Type B pancreatic cell (in vitro differentiated cells): ENCODE measurements at regions not wholly inside any gene's neighbourhood (a gene's known extent, or its start where the extent isn't known, plus 50 kb on each side); places are given as distances from the start of the nearest gene placed in this dataset.

Source experiments
- DNase-seq: peaks from one replicate; pipeline ENCODE4 v3.0.0; 2021; ENCODE audit warnings: mixed read lengths; ENCODE audit not compliant: unreplicated experiment; ENCODE audit errors: extremely low spot score
- H3K27ac Mint-ChIP-seq: 2 replicates; pipeline ENCODE4 v1.8.0; 2021; ENCODE audit warnings: mild to moderate bottlenecking, mixed read lengths
- H3K27me3 Mint-ChIP-seq: 2 replicates; pipeline ENCODE4 v1.8.0; 2021; ENCODE audit warnings: mixed read lengths
- H3K36me3 Mint-ChIP-seq: 2 replicates; pipeline ENCODE4 v1.8.0; 2021; ENCODE audit warnings: mixed read lengths
- H3K4me1 Mint-ChIP-seq: one replicate; pipeline ENCODE4 v1.8.0; 2021; ENCODE audit warnings: mixed read lengths; ENCODE audit not compliant: unreplicated experiment
- H3K4me3 Mint-ChIP-seq: 2 replicates; pipeline ENCODE4 v1.8.0; 2021; ENCODE audit warnings: mild to moderate bottlenecking, mixed read lengths
- H3K9me3 Mint-ChIP-seq: 2 replicates; pipeline ENCODE4 v1.8.0; 2021; ENCODE audit warnings: mixed read lengths
- CTCF ChIP-seq: fragments of 200-600 bp; sonication (generic); conservative IDR thresholded peaks from 2 replicates; pipeline ENCODE4 v1.5.0; 2021; ENCODE audit warnings: antibody characterized with exemption, mild to moderate bottlenecking

GRCh38 chr7:156580036-156580435 lies 60.5 kb upstream of the RNF32 start:
- no peak overlapping the region for H3K27ac Mint-ChIP-seq

GRCh38 chr7:156579566-156579965 lies 61.0 kb upstream of the RNF32 start:
- DNase-seq: no peak
- Mint-ChIP-seq H3K27me3 (peaks cover 32% of the 10 kb centered on the region), H3K9me3 (no peaks in the 10 kb centered on the region), H3K27ac (no peak overlapping the region), H3K36me3 (no peaks in the 10 kb centered on the region), H3K4me1 (no peaks in the 10 kb centered on the region), H3K4me3 (no peak overlapping the region)
- no peak for TF ChIP-seq CTCF

More at GRCh38 chr7:156580036-156580435, 60.5 kb upstream of the RNF32 start:
- Mint-ChIP-seq H3K4me3 (no peak overlapping the region), H3K27me3 (peaks cover 32% of the 10 kb centered on the region), H3K4me1 (no peaks in the 10 kb centered on the region), H3K36me3 (no peaks in the 10 kb centered on the region), H3K9me3 (no peaks in the 10 kb centered on the region)
- DNase-seq: no peak
- TF ChIP-seq CTCF: no peak

- no peak for DNase-seq
- Mint-ChIP-seq H3K27ac (no peak overlapping the region), H3K36me3 (no peaks in the 10 kb centered on the region), H3K4me1 (no peaks in the 10 kb centered on the region), H3K4me3 (no peak overlapping the region), H3K27me3 (peaks cover 32% of the 10 kb centered on the region), H3K9me3 (no peaks in the 10 kb centered on the region)
- no peak for TF ChIP-seq CTCF
Measured at GRCh38 chr7:156578978-156579430, 61.6 kb upstream of the RNF32 start.

GRCh38 chr7:156578578-156578940 lies 62.0 kb upstream of the RNF32 start:
- Mint-ChIP-seq H3K27me3 (peaks cover 33% of the 10 kb centered on the region), H3K9me3 (no peaks in the 10 kb centered on the region), H3K27ac (no peak overlapping the region), H3K4me1 (no peaks in the 10 kb centered on the region), H3K4me3 (no peak overlapping the region), H3K36me3 (no peaks in the 10 kb centered on the region)
- no peak for TF ChIP-seq CTCF
- no peak for DNase-seq

GRCh38 chr7:156577645-156578577 lies 62.7 kb upstream of the RNF32 start:
- TF ChIP-seq CTCF: no peak
- Mint-ChIP-seq H3K36me3 (no peaks in the 10 kb centered on the region), H3K4me1 (no peaks in the 10 kb centered on the region), H3K4me3 (no peak overlapping the region), H3K27ac (no peak overlapping the region), H3K27me3 (peaks cover 39% of the 10 kb centered on the region), H3K9me3 (no peaks in the 10 kb centered on the region)
- DNase-seq: no peak
